Activated naive CD8-positive, alpha-beta T cell treated with anti-CD3 and anti-CD28 coated beads for 36 hours (primary cell): ENCODE measurements at regions not wholly inside any gene's neighbourhood (a gene's known extent, or its start where the extent isn't known, plus 50 kb on each side); places are given as distances from the start of the nearest gene placed in this dataset.

ENCODE experiments used
- DNase-seq: peaks from one replicate; pipeline ENCODE4 v3.0.0; 2021
- H3K27ac Mint-ChIP-seq: one replicate; pipeline ENCODE4 v1.8.0; 2022; ENCODE audit warnings: mild to moderate bottlenecking, moderate library complexity, mixed read lengths
- H3K27me3 Mint-ChIP-seq: one replicate; pipeline ENCODE4 v1.8.0; 2022; ENCODE audit warnings: mild to moderate bottlenecking, mixed read lengths
- H3K36me3 Mint-ChIP-seq: one replicate; pipeline ENCODE4 v1.8.0; 2021; ENCODE audit warnings: mild to moderate bottlenecking, mixed read lengths
- H3K4me1 Mint-ChIP-seq: one replicate; pipeline ENCODE4 v1.8.0; 2021; ENCODE audit warnings: mixed read lengths
- H3K4me3 Mint-ChIP-seq: one replicate; pipeline ENCODE4 v1.8.0; 2022; ENCODE audit warnings: mild to moderate bottlenecking, moderate library complexity, mixed read lengths
- H3K9me3 Mint-ChIP-seq: one replicate; pipeline ENCODE4 v1.8.0; 2022; ENCODE audit warnings: mixed read lengths

- no peaks in the 10 kb centered on the region for H3K4me1 Mint-ChIP-seq
- H3K36me3 Mint-ChIP-seq, result no peaks in the 10 kb centered on the region
- H3K27ac Mint-ChIP-seq, result no peak overlapping the region
- H3K27me3 Mint-ChIP-seq, result no peaks in the 10 kb centered on the region
- no peak overlapping the region for H3K4me3 Mint-ChIP-seq
- DNase-seq, result no peak
- H3K9me3 Mint-ChIP-seq, result peaks cover 2% of the 10 kb centered on the region
Measured at GRCh38 chr5:60141119-60141518, 247.6 kb upstream of the PDE4D start.

GRCh38 chr5:60136841-60137240, 243.3 kb upstream of the PDE4D start:
- Mint-ChIP-seq H3K27me3 (no peaks in the 10 kb centered on the region), H3K4me3 (no peak overlapping the region), H3K9me3 (peaks cover 2% of the 10 kb centered on the region), H3K36me3 (no peaks in the 10 kb centered on the region), H3K27ac (no peak overlapping the region), H3K4me1 (no peaks in the 10 kb centered on the region)
- no peak for DNase-seq

- DNase-seq, result no peak
- no peak overlapping the region for H3K27ac Mint-ChIP-seq
- no peaks in the 10 kb centered on the region for H3K27me3 Mint-ChIP-seq
- H3K4me3 Mint-ChIP-seq, result no peak overlapping the region
- H3K9me3 Mint-ChIP-seq, result no peaks in the 10 kb centered on the region
- H3K4me1 Mint-ChIP-seq, result no peaks in the 10 kb centered on the region
- no peaks in the 10 kb centered on the region for H3K36me3 Mint-ChIP-seq
Measured at GRCh38 chr5:60131504-60131903, 238.0 kb upstream of the PDE4D start.

GRCh38 chr5:60125636-60126035, 232.1 kb upstream of the PDE4D start:
- Mint-ChIP-seq H3K4me3 (no peak overlapping the region), H3K36me3 (no peaks in the 10 kb centered on the region)

GRCh38 chr5:60102961-60103693, 209.6 kb upstream of the PDE4D start:
- Mint-ChIP-seq H3K9me3 (peaks cover 2% of the 10 kb centered on the region), H3K27me3 (peaks cover 4% of the 10 kb centered on the region), H3K27ac (no peak overlapping the region), H3K36me3 (no peaks in the 10 kb centered on the region), H3K4me3 (no peak overlapping the region), H3K4me1 (no peaks in the 10 kb centered on the region)
- DNase-seq, result no peak

More at GRCh38 chr5:60125636-60126035, 232.1 kb upstream of the PDE4D start:
- Mint-ChIP-seq H3K27me3 (no peaks in the 10 kb centered on the region), H3K4me1 (no peaks in the 10 kb centered on the region), H3K27ac (no peak overlapping the region), H3K9me3 (no peaks in the 10 kb centered on the region)
- no peak for DNase-seq

GRCh38 chr5:60101573-60101972, 208.0 kb upstream of the PDE4D start:
- Mint-ChIP-seq H3K4me3 (no peak overlapping the region), H3K9me3 (no peaks in the 10 kb centered on the region), H3K27me3 (peaks cover 4% of the 10 kb centered on the region), H3K36me3 (no peaks in the 10 kb centered on the region), H3K4me1 (no peaks in the 10 kb centered on the region), H3K27ac (no peak overlapping the region)
- DNase-seq, result no peak

GRCh38 chr5:60092671-60093422, 199.3 kb upstream of the PDE4D start:
- DNase-seq, result no peak
- Mint-ChIP-seq H3K27me3 (no peaks in the 10 kb centered on the region), H3K4me3 (no peak overlapping the region), H3K4me1 (no peaks in the 10 kb centered on the region), H3K9me3 (peaks cover 1% of the 10 kb centered on the region), H3K27ac (no peak overlapping the region), H3K36me3 (no peaks in the 10 kb centered on the region)

- Mint-ChIP-seq H3K4me3 (no peak overlapping the region), H3K9me3 (peaks cover 7% of the 10 kb centered on the region), H3K27ac (no peak overlapping the region), H3K27me3 (no peaks in the 10 kb centered on the region), H3K36me3 (no peaks in the 10 kb centered on the region), H3K4me1 (no peaks in the 10 kb centered on the region)
- DNase-seq, result no peak
Measured at GRCh38 chr5:60086583-60086982, 193.1 kb upstream of the PDE4D start.

- no peaks in the 10 kb centered on the region for H3K36me3 Mint-ChIP-seq
- H3K4me3 Mint-ChIP-seq, result no peak overlapping the region
- no peaks in the 10 kb centered on the region for H3K4me1 Mint-ChIP-seq
Measured at GRCh38 chr5:60084226-60084625, 190.7 kb upstream of the PDE4D start.

GRCh38 chr5:60077292-60077691, 183.8 kb upstream of the PDE4D start:
- no peaks in the 10 kb centered on the region for H3K27me3 Mint-ChIP-seq
- no peaks in the 10 kb centered on the region for H3K36me3 Mint-ChIP-seq
- no peak overlapping the region for H3K4me3 Mint-ChIP-seq
- no peak for DNase-seq
- peaks cover 17% of the 10 kb centered on the region for H3K9me3 Mint-ChIP-seq
- H3K4me1 Mint-ChIP-seq, result no peaks in the 10 kb centered on the region
- no peak overlapping the region for H3K27ac Mint-ChIP-seq

More at GRCh38 chr5:60084226-60084625, 190.7 kb upstream of the PDE4D start:
- peaks cover 11% of the 10 kb centered on the region for H3K9me3 Mint-ChIP-seq
- H3K27ac Mint-ChIP-seq, result no peak overlapping the region
- H3K27me3 Mint-ChIP-seq, result no peaks in the 10 kb centered on the region
- no peak for DNase-seq

GRCh38 chr5:60076746-60077145, 183.2 kb upstream of the PDE4D start:
- H3K4me1 Mint-ChIP-seq, result no peaks in the 10 kb centered on the region
- H3K4me3 Mint-ChIP-seq, result no peak overlapping the region
- no peaks in the 10 kb centered on the region for H3K27me3 Mint-ChIP-seq
- H3K27ac Mint-ChIP-seq, result no peak overlapping the region
- H3K9me3 Mint-ChIP-seq, result peaks cover 16% of the 10 kb centered on the region
- no peaks in the 10 kb centered on the region for H3K36me3 Mint-ChIP-seq
- no peak for DNase-seq

GRCh38 chr5:60066502-60066901, 173.0 kb upstream of the PDE4D start:
- no peak overlapping the region for H3K27ac Mint-ChIP-seq
- no peak overlapping the region for H3K4me3 Mint-ChIP-seq
- H3K36me3 Mint-ChIP-seq, result no peaks in the 10 kb centered on the region
- H3K9me3 Mint-ChIP-seq, result no peaks in the 10 kb centered on the region
- no peak for DNase-seq
- no peaks in the 10 kb centered on the region for H3K4me1 Mint-ChIP-seq
- H3K27me3 Mint-ChIP-seq, result no peaks in the 10 kb centered on the region

- no peaks in the 10 kb centered on the region for H3K4me1 Mint-ChIP-seq
- no peaks in the 10 kb centered on the region for H3K36me3 Mint-ChIP-seq
- H3K27ac Mint-ChIP-seq, result no peak overlapping the region
- H3K9me3 Mint-ChIP-seq, result peaks cover 2% of the 10 kb centered on the region
- H3K4me3 Mint-ChIP-seq, result no peak overlapping the region
- H3K27me3 Mint-ChIP-seq, result no peaks in the 10 kb centered on the region
- no peak for DNase-seq
Measured at GRCh38 chr5:60060389-60060788, 166.9 kb upstream of the PDE4D start.

GRCh38 chr5:60056191-60056590, 162.7 kb upstream of the PDE4D start:
- H3K4me1 Mint-ChIP-seq, result no peaks in the 10 kb centered on the region
- no peak overlapping the region for H3K4me3 Mint-ChIP-seq
- H3K27ac Mint-ChIP-seq, result no peak overlapping the region
- no peak for DNase-seq
- peaks cover 7% of the 10 kb centered on the region for H3K9me3 Mint-ChIP-seq
- H3K27me3 Mint-ChIP-seq, result no peaks in the 10 kb centered on the region
- H3K36me3 Mint-ChIP-seq, result no peaks in the 10 kb centered on the region

- H3K27me3 Mint-ChIP-seq, result no peaks in the 10 kb centered on the region
- H3K27ac Mint-ChIP-seq, result no peak overlapping the region
- H3K9me3 Mint-ChIP-seq, result peaks cover 5% of the 10 kb centered on the region
- no peaks in the 10 kb centered on the region for H3K36me3 Mint-ChIP-seq
- H3K4me3 Mint-ChIP-seq, result no peak overlapping the region
- no peaks in the 10 kb centered on the region for H3K4me1 Mint-ChIP-seq
- no peak for DNase-seq
Measured at GRCh38 chr5:60055168-60055567, 161.6 kb upstream of the PDE4D start.
